Astrocyte (in vitro differentiated cells and primary cell): ENCODE measurements at regions not wholly inside any gene's neighbourhood (a gene's known extent, or its start where the extent isn't known, plus 50 kb on each side); places are given as distances from the start of the nearest gene placed in this dataset.

Source experiments
- EZH2 ChIP-seq: IDR thresholded peaks from 2 replicates; pipeline ENCODE4 v1.6.1; 2012; ENCODE audit warnings: mild to moderate bottlenecking, low read length, inconsistent platforms; ENCODE audit not compliant: insufficient read depth
- TF ChIP-seq, protein P1 (sequence below): IDR thresholded peaks from 2 replicates; pipeline ENCODE4 v1.5.1; 2011; ENCODE audit warnings: low read depth, mild to moderate bottlenecking, inconsistent platforms, low read length, moderate library complexity; ENCODE audit not compliant: insufficient read depth

- TF ChIP-seq, protein P1, sequence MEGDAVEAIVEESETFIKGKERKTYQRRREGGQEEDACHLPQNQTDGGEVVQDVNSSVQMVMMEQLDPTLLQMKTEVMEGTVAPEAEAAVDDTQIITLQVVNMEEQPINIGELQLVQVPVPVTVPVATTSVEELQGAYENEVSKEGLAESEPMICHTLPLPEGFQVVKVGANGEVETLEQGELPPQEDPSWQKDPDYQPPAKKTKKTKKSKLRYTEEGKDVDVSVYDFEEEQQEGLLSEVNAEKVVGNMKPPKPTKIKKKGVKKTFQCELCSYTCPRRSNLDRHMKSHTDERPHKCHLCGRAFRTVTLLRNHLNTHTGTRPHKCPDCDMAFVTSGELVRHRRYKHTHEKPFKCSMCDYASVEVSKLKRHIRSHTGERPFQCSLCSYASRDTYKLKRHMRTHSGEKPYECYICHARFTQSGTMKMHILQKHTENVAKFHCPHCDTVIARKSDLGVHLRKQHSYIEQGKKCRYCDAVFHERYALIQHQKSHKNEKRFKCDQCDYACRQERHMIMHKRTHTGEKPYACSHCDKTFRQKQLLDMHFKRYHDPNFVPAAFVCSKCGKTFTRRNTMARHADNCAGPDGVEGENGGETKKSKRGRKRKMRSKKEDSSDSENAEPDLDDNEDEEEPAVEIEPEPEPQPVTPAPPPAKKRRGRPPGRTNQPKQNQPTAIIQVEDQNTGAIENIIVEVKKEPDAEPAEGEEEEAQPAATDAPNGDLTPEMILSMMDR = no peak
- no peak for TF ChIP-seq EZH2
Observed at GRCh38 chr2:51170273-51170672, 138.3 kb upstream of the NRXN1 start.
